ENCODE measurements at regions not wholly inside any gene's neighbourhood (a gene's known extent, or its start where the extent isn't known, plus 50 kb on each side); places are given as distances from the start of the nearest gene placed in this dataset.

- ATAC-seq (no peak), DNase-seq (no peak)
- H3K9me3 Mint-ChIP-seq: no peaks in the 10 kb centered on the region
- H3K4me3 Mint-ChIP-seq: no peak overlapping the region
- no peaks in the 10 kb centered on the region for H3K27me3 Mint-ChIP-seq (ENCODE audit: low read depth)
- H3K4me1 Mint-ChIP-seq (ENCODE audit: low read depth): no peaks in the 10 kb centered on the region
- H3K36me3 Mint-ChIP-seq (ENCODE audit: insufficient read depth): no peaks in the 10 kb centered on the region
These were observed 529.2 kb upstream of the GOLIM4 start for GRCh38 chr3:168624892-168625448.

DNA sequence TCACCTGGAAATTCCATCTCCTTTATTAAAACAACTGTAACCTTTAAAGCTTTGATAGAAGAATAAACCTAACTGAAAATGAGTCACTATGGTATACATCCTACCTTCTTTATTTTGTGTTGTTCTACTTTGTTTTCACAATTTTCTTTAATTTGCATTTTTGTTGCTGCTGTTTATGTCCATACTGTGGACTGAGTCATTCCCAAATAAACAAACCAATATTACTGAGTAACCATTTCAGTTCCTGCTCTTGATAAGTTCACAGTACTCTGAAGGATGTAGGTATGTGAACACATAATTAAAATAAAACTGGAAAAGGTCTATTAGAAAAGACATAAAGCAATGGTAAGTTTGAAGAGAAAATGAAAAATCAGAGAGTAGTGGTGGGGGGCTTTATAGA lies 528.5 kb upstream of the GOLIM4 start:
- no peaks in the 10 kb centered on the region for H3K9me3 Mint-ChIP-seq
- no peaks in the 10 kb centered on the region for H3K4me1 Mint-ChIP-seq (ENCODE audit: low read depth)
- no peaks in the 10 kb centered on the region for H3K36me3 Mint-ChIP-seq (ENCODE audit: insufficient read depth)

GRCh38 chr3:168622795-168623194 lies 527.1 kb upstream of the GOLIM4 start:
- no peaks in the 10 kb centered on the region for H3K9me3 Mint-ChIP-seq
- no peaks in the 10 kb centered on the region for H3K36me3 Mint-ChIP-seq (ENCODE audit: insufficient read depth)
- no peaks in the 10 kb centered on the region for H3K4me1 Mint-ChIP-seq (ENCODE audit: low read depth)
- no peak for DNase-seq
- H3K27me3 Mint-ChIP-seq (ENCODE audit: low read depth): no peaks in the 10 kb centered on the region
- H3K4me3 Mint-ChIP-seq: no peak overlapping the region
- no peak for ATAC-seq

More for the DNA sequence above, 528.5 kb upstream of the GOLIM4 start:
- H3K27me3 Mint-ChIP-seq (ENCODE audit: low read depth): no peaks in the 10 kb centered on the region
- no peak overlapping the region for H3K4me3 Mint-ChIP-seq
- ATAC-seq (no peak), DNase-seq (no peak)

- Mint-ChIP-seq H3K4me3 (no peak overlapping the region), H3K36me3 (ENCODE audit: insufficient read depth) (no peaks in the 10 kb centered on the region), H3K27me3 (ENCODE audit: low read depth) (no peaks in the 10 kb centered on the region), H3K9me3 (no peaks in the 10 kb centered on the region), H3K4me1 (ENCODE audit: low read depth) (no peaks in the 10 kb centered on the region)
- no peak for DNase-seq
- no peak for ATAC-seq
These were observed 525.1 kb upstream of the GOLIM4 start for GRCh38 chr3:168620854-168621253.

DNA sequence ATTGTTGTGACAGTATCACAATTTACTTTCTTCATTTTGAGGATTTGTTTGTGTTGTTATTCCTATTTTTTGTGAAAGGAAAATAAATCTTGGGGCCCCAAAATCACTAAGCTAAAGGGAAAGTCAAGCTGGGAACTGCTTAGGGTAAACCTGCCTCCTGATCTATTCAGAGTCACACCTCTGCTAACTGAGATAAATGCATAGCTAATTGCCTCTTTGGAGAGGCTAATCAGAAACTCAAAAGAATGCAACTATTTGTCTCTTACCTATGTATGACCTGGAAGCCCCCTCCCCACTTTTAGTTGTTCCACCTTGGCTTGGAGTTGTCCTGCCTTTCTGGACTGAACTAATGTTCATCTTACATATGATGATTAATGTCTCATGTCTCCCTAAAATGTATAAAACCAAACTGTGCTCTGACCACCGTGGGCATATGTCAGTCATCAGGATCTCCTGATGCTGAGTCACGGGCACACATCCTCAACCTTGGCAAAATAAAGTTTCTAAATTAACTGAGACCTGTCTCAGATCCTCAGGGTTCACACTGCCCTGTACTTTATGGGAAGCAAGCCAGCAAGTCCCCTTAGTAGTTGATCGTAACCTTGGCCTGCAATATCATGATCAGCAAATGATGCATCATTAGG lies 523.2 kb upstream of the GOLIM4 start:
- Mint-ChIP-seq H3K4me3 (no peak overlapping the region), H3K4me1 (ENCODE audit: low read depth) (no peaks in the 10 kb centered on the region), H3K27me3 (ENCODE audit: low read depth) (no peaks in the 10 kb centered on the region), H3K36me3 (ENCODE audit: insufficient read depth) (no peaks in the 10 kb centered on the region), H3K9me3 (no peaks in the 10 kb centered on the region)
- DNase-seq: no peak
- no peak for ATAC-seq

GRCh38 chr3:168617658-168618057 lies 521.9 kb upstream of the GOLIM4 start:
- DNase-seq: no peak
- no peak overlapping the region for H3K4me3 Mint-ChIP-seq
- ATAC-seq: no peak
- H3K36me3 Mint-ChIP-seq (ENCODE audit: insufficient read depth): no peaks in the 10 kb centered on the region
- no peaks in the 10 kb centered on the region for H3K9me3 Mint-ChIP-seq
- no peaks in the 10 kb centered on the region for H3K4me1 Mint-ChIP-seq (ENCODE audit: low read depth)
- no peaks in the 10 kb centered on the region for H3K27me3 Mint-ChIP-seq (ENCODE audit: low read depth)

DNA sequence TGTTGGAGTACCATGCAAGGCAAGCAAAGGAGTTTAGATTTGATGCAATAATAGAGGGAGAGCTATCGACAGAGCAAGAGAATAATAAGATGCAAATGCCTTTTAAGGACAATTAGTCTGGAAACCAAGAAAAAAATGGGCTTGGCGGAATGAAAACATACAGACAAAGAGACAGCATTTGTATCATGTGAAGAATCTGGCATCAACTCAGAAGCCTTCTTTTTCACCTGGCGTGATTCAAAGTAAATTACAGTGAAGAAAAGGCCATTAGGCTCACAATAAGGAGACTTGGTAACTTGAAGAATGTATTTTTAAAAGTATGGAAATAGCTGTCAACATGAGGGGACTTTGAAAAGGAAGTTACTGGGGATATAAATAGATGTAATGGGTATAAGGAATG lies 521.2 kb upstream of the GOLIM4 start:
- DNase-seq: no peak

DNA sequence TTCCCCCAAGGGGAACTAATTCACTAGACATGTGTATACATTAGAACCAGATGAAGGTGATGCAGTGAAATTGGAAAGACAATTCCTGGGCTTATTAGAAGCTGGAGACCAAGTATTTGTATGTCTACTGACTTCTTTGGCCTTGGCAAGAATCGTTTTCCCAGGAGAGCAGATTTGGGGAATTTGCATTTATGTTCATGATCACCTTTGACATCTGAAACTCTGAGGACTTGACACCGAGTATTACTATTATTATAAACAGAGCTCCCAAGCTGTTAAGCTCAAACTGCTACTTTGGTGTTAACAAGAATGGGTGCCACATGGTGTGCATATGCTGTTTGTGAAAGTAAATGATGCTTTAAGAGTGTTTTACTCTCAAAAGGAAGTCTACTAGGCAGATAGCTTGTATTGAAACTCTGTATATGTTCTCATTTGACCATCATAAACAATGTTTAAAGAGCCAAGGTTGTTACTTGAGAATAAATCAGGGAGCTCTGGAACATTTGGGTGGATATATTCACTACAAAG lies 519.8 kb upstream of the GOLIM4 start:
- DNase-seq (no peak), ATAC-seq (no peak)
- no peaks in the 10 kb centered on the region for H3K27me3 Mint-ChIP-seq (ENCODE audit: low read depth)
- H3K4me1 Mint-ChIP-seq (ENCODE audit: low read depth): no peaks in the 10 kb centered on the region
- H3K36me3 Mint-ChIP-seq (ENCODE audit: insufficient read depth): no peaks in the 10 kb centered on the region
- H3K4me3 Mint-ChIP-seq: no peak overlapping the region
- no peaks in the 10 kb centered on the region for H3K9me3 Mint-ChIP-seq

More for the DNA sequence above, 521.2 kb upstream of the GOLIM4 start:
- ATAC-seq: no peak
- no peaks in the 10 kb centered on the region for H3K27me3 Mint-ChIP-seq (ENCODE audit: low read depth)
- H3K4me1 Mint-ChIP-seq (ENCODE audit: low read depth): no peaks in the 10 kb centered on the region
- H3K4me3 Mint-ChIP-seq: no peak overlapping the region
- no peaks in the 10 kb centered on the region for H3K9me3 Mint-ChIP-seq
- no peaks in the 10 kb centered on the region for H3K36me3 Mint-ChIP-seq (ENCODE audit: insufficient read depth)

GRCh38 chr3:168613151-168613550 lies 517.4 kb upstream of the GOLIM4 start:
- Mint-ChIP-seq H3K9me3 (no peaks in the 10 kb centered on the region), H3K27me3 (ENCODE audit: low read depth) (no peaks in the 10 kb centered on the region), H3K36me3 (ENCODE audit: insufficient read depth) (no peaks in the 10 kb centered on the region), H3K4me3 (no peak overlapping the region), H3K4me1 (ENCODE audit: low read depth) (no peaks in the 10 kb centered on the region)
- ATAC-seq (no peak), DNase-seq (no peak)

GRCh38 chr3:168612671-168613070 lies 516.9 kb upstream of the GOLIM4 start:
- Mint-ChIP-seq H3K9me3 (no peaks in the 10 kb centered on the region), H3K4me3 (no peak overlapping the region), H3K36me3 (ENCODE audit: insufficient read depth) (no peaks in the 10 kb centered on the region), H3K4me1 (ENCODE audit: low read depth) (no peaks in the 10 kb centered on the region), H3K27me3 (ENCODE audit: low read depth) (no peaks in the 10 kb centered on the region)
- ATAC-seq (no peak), DNase-seq (no peak)

- DNase-seq (no peak), ATAC-seq (no peak)
- Mint-ChIP-seq H3K27me3 (ENCODE audit: low read depth) (no peaks in the 10 kb centered on the region), H3K36me3 (ENCODE audit: insufficient read depth) (no peaks in the 10 kb centered on the region), H3K9me3 (no peaks in the 10 kb centered on the region), H3K4me1 (ENCODE audit: low read depth) (no peaks in the 10 kb centered on the region), H3K4me3 (no peak overlapping the region)
These were observed 516.1 kb upstream of the GOLIM4 start for GRCh38 chr3:168611826-168612225.

DNA sequence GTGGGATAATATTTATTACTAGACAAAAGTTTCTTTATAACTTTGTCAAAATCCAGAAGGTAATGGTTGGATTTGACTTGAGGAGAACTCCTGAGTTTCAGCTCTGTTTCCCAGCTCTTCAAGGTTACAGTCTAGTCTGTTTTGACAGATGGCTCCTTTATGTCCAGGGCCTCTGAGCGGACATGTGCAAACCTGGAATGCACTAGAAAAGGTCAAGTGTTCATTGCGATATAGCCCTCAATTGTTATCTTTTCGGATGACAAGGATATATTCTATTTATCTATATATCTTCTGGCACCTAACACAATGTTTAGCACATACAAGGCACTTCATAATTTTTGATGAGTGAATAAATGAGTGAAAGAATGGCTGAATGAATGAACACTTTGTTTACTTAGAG lies 513.2 kb upstream of the GOLIM4 start:
- DNase-seq: no peak
- Mint-ChIP-seq H3K4me1 (ENCODE audit: low read depth) (no peaks in the 10 kb centered on the region), H3K36me3 (ENCODE audit: insufficient read depth) (no peaks in the 10 kb centered on the region), H3K9me3 (no peaks in the 10 kb centered on the region), H3K4me3 (no peak overlapping the region), H3K27me3 (ENCODE audit: low read depth) (no peaks in the 10 kb centered on the region)
- ATAC-seq: no peak

- no peaks in the 10 kb centered on the region for H3K36me3 Mint-ChIP-seq (ENCODE audit: insufficient read depth)
- H3K4me3 Mint-ChIP-seq: no peak overlapping the region
- ATAC-seq (no peak), DNase-seq (no peak)
- no peaks in the 10 kb centered on the region for H3K9me3 Mint-ChIP-seq
- no peaks in the 10 kb centered on the region for H3K27me3 Mint-ChIP-seq (ENCODE audit: low read depth)
- H3K4me1 Mint-ChIP-seq (ENCODE audit: low read depth): no peaks in the 10 kb centered on the region
These were observed 509.0 kb upstream of the GOLIM4 start for GRCh38 chr3:168604767-168605166.

DNA sequence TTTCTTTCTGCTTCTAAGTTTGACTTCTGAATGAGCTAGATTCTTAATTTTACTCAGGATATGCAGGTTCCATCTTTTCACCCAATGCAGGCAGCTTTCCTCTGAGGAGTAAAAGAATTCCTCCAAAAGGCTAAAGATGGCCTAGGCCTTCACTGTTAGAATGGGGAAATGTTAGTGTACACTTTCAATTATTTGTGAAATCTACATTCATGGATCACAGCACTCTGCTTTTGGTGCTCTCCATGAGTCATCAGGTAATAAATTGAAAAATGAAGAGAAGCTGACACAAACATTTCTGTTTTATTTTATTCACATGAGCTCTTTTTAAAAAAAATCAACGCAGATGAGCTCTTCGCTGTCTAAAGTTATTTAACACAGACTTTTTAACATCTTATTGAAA lies 502.5 kb upstream of the GOLIM4 start:
- Mint-ChIP-seq H3K4me3 (no peak overlapping the region), H3K27me3 (ENCODE audit: low read depth) (no peaks in the 10 kb centered on the region), H3K9me3 (no peaks in the 10 kb centered on the region), H3K4me1 (ENCODE audit: low read depth) (no peaks in the 10 kb centered on the region), H3K36me3 (ENCODE audit: insufficient read depth) (no peaks in the 10 kb centered on the region)
- ATAC-seq (no peak), DNase-seq (no peak)

DNA sequence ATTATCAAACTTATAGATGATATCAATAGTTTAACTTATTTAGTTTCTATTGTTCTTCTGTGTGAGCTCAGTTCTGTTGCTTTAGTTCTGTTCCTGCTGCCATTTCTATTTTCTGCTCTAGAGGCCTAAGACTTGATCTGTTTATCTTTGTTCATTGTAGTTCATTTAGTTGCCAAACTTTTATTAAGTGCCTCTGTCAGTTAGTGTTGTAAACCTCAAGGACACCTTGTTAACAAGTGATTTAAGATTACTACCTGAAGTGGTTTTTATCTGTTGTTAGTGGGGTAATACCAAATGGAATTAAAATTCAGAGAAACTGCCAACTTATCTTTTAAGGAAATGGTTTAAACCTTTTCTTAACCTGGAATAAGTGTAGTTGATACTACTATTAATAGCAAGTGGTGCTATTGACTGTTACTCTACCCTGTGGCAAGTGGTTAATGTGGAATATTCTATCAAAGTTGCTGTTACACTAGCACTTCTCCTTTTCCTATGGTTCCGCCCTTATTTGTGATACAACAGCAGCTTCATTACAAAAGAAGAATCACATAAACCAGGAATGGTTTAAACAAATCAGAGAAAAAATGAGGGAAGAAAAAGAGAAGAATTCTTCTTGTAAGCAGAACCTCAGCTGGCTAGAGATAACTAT lies 500.6 kb upstream of the GOLIM4 start:
- Mint-ChIP-seq H3K27me3 (ENCODE audit: low read depth) (no peaks in the 10 kb centered on the region), H3K9me3 (no peaks in the 10 kb centered on the region), H3K4me3 (no peak overlapping the region), H3K4me1 (ENCODE audit: low read depth) (no peaks in the 10 kb centered on the region), H3K36me3 (ENCODE audit: insufficient read depth) (no peaks in the 10 kb centered on the region)
- ATAC-seq (no peak), DNase-seq (no peak)
